GM13977 (cell line): ENCODE measurements at regions not wholly inside any gene's neighbourhood (a gene's known extent, or its start where the extent isn't known, plus 50 kb on each side); places are given as distances from the start of the nearest gene placed in this dataset.
"Not testable (repeated sequence)": the region's sequence is repeated elsewhere in the genome, so short reads cannot be mapped to it uniquely, and the experiment has no call there.

ENCODE experiments used
- DNase-seq: peaks from one replicate; pipeline ENCODE4 v3.0.0; 2012; ENCODE audit warnings: low spot score
- in situ Hi-C: fragments of 300-500 bp; cut with MboI; formaldehyde crosslinking; loops from one replicate; pipeline ENCODE4 v1.12.0; 2022; ENCODE audit warnings: low sequenced_read_pairs, low pct_unique_long_range_greater_than_20kb, mixed read lengths, inconsistent platforms; ENCODE audit not compliant: unreplicated experiment

DNA sequence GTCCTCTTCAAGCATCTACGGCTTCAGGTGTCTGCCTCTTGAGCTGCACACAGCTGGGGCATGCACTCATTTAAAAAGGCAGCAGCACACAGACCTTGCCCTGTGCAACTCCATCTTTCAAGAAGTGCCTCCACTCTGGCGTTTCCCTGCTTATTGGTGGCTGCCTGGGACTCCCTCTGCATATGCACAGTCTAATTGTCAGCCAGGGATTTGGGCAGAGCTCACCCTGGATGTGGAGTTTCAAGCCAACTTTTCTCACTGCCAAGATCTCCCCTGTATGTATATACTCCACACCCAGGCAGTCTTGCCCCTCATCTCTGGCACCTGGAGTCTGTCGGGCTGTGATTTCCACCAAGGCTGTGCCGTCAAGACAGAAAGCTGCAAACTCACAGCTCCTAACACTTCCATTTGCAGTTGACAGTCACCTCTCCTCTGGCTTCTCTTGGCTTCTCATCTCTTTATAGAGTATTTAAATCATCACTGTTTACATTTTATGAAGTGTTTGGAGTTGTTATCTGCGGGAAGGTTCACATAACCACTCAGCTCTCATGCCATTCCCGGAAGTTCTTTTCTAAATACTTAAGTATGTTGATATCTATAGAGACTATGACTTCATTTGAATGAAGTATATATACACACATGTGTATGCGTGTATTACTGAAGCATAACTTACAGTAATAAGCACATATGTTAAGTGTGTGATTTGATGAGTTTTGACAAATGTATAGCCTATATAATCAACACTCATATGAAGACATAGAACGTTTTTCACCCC lies 128.2 kb downstream of the NPIPB11 start:
- DNase-seq, in situ Hi-C loops: not testable (repeated sequence)

DNA sequence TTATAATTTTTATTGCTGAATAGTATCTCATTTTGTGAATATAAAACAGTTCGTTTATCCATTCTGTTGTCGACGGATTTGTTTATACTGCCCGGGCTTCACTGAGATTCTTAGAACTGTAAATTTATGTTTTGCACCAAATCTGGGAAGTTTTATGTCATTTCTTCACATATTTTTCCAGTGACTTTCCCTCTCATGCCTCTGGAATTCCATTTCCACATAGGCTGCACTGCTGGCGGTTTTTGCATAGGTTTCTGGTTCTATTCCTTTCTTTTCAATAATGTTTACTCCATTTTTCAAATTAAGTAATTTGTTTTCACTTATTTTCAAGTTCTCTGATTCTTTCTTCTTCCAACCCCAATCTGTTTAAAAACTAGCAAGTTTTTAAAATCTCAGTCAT lies 130.1 kb downstream of the NPIPB11 start:
- DNase-seq, in situ Hi-C loops: not testable (repeated sequence)

DNA sequence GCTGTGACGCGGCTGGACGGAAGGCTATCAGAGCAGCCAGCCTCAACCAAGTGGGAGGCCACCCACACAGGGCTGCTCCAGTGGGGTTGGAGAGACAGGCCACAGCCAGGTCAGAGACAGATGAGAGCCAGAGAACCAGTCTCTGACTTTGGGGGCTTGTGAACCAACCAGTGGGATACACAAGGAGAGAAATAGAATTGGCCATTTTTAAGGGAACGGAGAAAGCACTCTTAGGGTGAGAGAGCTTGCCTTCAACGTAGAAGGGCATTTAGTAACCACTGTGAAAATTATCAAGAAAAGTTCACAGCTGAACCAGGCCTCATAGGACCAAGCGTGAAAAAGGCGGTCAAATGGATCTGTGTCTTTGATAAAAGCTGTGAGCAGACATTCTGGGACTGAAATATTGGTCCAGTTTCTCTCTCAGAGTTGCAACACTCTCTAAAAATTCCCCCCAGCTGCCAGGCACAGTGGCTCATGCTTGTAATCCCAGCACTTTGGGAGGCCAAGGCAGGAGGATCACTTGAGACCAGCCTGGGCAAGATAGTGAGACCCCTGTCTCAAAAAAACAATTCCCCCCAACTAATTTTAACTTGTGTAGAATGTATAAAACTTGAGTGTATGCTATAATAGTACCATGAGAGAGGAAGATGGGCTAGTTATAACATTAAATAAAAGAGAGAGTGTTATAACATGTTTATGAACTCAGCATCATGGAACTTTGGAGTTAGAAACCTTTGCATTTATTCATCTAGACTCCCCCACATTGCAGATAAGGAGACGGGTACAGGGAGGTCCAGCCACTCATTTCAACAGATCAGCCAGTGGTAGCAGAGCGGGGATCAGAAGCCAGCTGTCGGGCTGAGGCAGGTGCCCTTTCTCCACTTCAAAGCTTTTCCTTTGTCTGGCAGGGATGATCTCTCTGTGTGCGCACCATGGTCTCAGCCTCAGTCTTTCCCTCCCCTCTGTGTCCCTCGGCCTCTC lies 132.2 kb downstream of the NPIPB11 start:
- in situ Hi-C loops, DNase-seq: not testable (repeated sequence)

DNA sequence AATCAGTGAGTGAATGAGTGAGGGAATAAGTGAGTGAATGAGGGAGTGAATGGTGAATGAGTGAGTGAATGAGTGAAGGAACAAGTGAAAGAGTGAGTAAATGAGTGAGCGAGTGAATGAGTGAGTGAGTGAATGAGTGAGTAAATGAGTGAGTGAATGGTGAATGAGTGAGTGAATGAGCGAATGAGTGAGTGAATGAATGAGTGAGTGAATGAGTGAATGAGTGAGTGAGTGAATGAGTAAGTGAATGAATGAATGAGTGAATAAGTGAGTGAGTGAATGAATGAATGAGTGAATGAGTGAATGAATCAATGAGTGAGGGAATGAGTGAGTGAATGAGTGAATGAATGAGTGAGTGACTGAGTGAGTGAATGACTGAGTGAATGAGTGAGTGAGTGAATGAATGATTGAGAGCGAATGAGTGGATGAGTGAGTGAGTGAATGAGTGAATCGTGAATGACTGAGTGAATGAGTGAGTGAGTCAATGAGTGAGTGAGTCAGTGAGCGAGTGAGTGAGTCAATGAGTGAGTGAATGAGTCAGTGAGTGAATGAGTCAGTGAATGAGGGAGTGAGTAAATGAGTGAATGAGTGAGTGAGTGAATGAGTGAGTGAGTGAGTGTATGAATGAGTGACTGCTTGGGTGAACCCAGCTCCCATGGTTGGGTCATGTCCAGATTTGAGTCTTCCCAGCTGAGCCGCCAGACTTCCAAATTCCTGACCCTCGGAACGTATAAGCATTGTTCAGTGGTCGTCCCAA lies 133.0 kb downstream of the NPIPB11 start:
- in situ Hi-C loops, DNase-seq: not testable (repeated sequence)

DNA sequence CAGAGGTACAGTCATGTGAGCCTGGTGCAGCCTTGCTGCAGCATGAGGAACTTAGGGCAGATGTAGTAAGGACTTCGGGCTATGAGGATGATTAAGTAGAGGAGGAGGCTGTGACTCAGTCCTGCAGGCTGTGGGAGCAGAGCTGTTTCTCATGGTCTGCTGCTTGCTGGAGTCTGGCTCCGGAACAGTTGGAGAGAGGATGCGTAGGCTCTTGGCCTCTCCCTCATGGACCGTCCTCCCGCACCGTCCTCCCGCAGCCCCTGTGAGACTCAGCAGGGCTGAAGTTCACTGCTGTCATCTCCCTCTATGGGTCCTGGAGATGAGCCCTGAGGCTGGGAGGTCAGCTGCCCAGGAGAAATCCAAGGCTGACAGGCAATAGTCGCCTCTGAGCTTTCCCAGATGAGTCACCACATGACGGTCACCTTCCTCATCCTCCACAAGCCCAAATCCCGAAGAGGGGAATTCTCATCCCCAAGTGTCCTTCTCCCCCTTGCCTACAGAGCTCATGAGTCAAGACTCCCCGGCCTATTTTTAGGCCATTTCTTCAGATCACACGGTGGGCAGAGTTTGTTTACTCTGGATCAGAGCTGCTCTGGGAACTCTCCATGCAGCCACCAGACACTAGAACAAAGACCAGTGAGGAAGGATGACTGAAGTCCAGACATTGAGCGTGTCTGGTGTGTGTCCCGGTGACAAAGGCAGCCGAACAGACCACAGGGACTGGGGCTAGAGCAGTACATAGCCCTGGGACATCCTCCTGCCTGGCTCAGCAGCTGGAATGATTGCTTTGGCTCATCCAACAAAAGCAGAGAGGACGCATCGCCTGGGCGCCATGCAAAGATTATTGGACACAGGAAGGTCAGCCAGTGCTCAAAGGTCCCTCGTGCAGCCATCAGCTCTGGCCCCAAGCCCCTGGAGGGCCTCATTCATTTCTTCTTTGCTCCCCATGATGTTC lies 134.5 kb downstream of the NPIPB11 start:
- in situ Hi-C loops = not testable (repeated sequence)

DNA sequence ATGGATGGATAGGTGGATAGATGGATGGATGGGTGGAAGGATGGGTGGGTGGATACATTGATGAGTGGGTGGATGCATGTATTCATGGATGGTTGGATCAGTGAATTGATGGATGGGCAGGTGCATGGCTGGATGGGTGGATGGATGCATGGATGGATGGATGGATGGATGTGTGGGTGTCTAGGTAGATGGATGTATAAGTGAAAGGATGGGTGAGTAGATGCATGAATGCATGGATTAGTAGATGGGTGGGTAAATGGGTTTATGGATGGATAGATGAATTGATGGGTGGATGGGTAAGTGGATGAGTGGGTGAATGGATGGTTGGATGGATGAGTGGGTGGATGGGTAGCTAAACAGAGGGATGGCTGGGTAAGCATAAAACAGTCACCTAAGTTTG lies 135.6 kb downstream of the NPIPB11 start:
- in situ Hi-C loops, DNase-seq: not testable (repeated sequence)

More for the DNA sequence above, 134.5 kb downstream of the NPIPB11 start:
- DNase-seq = not testable (repeated sequence)

DNA sequence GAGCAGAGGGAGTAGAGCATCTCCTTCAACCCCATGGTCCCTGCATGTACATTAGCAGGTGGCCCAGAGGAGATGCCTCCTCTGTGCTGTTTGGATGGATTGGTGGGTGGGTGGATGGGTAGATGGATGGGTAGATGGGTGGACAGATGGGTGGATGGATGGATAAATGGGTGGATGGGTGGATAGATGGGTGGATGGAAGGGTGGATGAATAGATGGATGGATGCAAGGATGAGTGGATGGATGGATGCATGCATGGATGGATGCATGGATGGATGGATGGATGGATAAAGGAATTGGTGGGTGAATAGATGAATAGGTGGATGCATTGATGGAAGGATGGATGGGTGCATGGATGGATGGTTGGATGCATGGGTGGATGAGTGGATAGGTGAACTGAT lies 136.5 kb downstream of the NPIPB11 start:
- in situ Hi-C loops, DNase-seq: not testable (repeated sequence)

DNA sequence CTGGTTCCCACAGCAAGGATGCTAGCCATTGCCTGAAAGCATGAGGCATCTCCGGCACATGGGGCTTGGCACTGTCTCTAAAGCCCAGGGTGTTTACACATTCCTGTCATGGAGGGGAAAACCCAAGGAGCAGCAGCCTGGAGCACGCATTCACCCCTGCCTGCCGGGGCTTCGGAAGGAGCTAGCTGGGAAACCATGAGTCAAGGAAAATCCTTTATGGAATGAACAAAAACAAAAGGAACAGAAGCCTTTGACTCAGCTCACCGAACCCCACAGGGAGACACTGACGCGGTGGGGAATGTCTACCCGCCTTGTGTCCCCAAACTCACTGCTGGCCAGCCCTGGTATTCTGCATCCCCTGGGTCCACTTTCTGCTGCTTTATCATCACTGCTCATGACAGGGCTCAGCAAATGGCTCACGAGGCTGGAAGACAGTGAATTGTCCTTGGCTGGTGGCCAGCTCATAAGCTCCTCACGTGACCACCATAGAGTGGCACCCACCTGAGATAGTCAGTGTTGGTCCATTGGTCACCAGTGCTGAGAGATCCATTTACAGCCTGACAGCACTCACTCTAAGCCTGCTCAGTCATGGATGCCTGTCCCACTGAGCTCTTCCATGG lies 137.2 kb downstream of the NPIPB11 start:
- in situ Hi-C loops, DNase-seq: not testable (repeated sequence)

DNA sequence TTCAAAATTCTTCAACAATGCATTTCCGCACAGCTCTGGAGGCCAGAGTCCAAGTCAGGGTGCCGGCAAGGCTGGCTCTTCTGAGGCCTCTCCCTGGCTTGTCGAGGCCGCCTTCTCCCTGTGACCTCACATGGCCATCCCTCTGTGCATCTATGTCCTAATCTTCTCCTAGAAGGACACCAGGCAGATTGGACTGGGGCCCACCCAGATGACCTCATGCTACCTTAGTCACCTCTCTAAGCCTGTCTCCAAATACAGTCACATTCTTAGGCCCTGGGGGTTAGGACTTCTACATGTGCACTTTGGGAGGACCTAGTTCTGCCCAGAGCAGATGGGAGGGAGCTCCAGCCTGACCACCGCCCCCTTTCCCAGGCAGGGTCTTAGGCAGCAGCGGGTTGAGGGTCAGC lies 137.7 kb downstream of the NPIPB11 start:
- DNase-seq, in situ Hi-C loops: not testable (repeated sequence)

DNA sequence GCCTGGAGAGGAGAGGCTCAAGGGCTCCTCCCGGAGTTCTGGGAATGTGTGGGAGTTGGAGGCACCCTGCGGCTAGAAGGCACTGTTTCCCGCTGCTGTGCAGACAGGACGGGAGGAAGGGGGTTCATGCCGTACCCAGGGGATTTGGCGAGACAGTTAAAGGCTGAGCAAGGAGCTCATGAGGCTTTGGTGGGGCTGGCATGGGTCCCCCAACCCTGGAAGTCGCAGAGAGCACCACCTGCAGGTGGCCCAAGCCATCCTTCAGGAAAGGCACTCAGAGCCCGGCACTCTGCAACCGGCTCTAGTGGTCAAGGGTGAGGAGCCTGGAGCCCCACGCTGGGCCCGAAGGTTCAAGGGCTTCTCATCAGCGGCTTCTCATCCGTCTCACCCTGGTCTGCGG lies 138.2 kb downstream of the NPIPB11 start:
- in situ Hi-C loops, DNase-seq: not testable (repeated sequence)

DNA sequence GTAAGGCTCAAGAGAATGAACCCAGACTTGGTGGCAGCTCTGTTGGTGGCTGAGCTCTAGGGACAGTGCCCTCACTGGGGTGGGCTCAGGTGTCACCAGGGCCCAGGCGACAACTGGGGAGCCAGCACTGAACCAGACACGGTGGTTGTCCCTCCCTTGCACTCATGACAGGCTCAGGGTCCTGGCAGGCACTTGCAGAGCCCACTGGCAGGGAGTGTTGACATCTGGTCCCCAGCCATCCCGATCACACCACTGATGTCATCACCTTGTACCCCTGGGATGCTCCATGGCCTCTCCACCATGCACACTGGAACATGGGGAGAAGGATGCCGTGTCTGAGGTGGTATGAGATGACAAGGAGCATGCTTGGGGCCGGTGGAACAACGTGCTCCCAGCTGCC lies 138.6 kb downstream of the NPIPB11 start:
- DNase-seq, in situ Hi-C loops: not testable (repeated sequence)

DNA sequence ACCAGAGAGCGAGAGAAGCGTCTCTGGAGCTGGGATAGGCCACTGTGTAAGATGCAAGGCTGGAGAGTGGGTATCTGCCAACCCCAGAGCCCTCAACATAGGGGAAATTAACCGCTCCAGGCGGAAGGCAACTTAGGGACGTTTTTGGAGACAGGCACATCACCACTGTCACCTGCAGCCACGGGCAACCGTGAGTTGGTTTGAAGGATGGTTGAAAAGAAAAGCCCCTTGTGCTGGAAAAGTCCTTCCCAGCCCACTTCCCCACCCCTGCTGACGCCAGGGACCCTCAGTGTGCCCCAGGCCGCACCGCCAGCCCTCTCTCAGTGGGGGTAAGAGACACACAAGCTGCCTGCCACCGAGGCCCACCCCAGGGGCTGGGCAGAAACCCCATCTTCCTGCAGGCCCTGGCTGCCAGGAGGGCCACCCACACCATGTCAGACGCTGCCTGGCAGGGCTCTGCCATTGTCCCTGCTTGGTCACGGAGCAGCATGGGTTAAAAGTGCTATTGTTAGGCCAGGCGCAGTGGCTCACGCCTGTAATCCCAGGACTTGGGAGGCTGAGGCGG lies 139.4 kb downstream of the NPIPB11 start:
- DNase-seq, in situ Hi-C loops: not testable (repeated sequence)

DNA sequence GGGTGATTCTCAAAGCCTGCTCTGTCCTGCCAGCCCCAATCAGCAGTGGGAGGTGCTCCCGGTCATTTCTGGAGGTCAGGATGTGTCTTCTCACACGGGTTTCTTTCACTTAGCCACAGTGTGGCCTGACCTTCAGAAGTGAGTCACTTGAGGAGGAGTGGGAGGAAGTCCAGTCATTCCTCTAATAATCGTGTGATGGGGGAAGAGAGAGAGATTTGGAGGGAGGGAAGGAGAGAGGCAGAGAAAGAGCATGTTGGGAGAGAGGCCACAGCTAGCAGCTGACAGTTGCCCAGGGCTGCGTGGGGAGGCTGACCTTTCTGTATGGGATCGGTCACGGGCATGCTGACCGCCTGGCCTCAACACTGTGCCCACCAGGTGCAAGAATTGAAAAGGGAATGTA lies 139.9 kb downstream of the NPIPB11 start:
- in situ Hi-C loops, DNase-seq: not testable (repeated sequence)

DNA sequence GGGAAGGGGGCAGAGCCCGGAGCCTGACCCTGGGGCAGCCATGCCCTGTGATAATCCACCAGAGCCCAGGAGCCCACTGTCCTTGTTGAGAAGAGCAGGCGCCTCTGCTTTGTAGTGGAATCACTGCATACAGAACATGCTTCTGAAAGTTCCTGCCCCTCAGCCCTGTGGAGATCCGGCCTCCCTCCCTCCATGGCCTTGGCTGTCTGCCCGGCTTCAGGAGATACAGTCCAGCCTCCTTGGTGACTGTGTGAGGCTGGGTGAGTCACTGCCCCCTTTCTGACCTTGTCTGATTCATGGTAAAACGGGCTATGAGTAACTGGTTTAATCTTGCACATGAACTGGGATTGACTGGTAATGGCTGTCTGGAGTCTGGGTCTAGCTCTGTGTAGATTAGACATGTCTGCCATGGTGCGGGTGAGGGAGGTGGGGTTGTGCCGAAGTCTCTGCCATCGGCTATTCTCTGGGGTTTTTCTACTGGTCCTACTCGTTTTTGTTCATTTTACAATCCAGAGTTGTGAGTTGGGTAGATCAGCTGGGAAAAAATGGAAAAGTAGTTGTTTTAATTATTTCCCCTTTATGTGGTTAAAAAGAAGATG lies 141.2 kb downstream of the NPIPB11 start:
- DNase-seq, in situ Hi-C loops: not testable (repeated sequence)

DNA sequence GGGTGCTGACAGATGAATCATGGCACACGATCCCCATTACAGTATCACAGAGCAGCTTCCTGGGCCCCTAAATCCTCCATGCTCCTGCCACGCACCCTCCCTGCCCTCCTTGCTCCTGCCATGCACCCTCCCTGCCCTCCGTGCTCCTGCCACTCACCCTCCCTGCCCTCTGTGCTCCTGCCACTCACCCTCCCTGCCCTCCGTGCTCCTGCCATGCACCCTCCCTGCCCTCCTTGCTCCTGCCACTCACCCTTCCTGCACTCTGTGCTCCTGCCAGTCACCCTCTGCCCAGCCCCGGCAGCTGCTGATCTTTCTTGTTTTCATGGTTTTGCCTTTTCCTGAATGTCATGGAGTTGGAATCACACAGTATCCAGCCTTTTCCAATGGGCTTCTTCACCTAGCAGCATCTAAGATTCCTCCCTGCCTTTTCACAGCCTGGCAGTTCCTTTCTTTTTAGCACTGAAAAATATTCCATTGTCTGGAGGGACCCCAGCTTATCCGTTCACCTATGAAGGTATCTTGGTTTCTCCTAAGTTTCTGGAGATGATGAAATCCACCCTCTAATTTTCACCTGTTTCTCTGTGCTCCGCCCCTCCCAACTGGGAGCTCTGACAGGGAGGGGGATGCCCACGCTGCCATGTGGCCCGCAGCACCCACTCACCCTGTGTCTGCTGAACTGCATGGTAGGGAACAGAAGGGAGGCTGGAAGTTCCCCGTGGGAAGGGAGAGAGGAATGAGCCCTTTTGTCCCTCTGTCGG lies 142.3 kb downstream of the NPIPB11 start:
- DNase-seq, in situ Hi-C loops: not testable (repeated sequence)
